SK-N-SH (cell line): ENCODE measurements at regions not wholly inside any gene's neighbourhood (a gene's known extent, or its start where the extent isn't known, plus 50 kb on each side); places are given as distances from the start of the nearest gene placed in this dataset.

Experiments
- CTCF ChIA-PET: fragments of 300-600, 350-600 bp; formaldehyde crosslinking; extraction: SDS; loops from one replicate; lab custom pipeline; 2021; lab: Yijun Ruan, JAX
- POLR2A ChIA-PET: fragments of 350-600 bp; sonication (Branson Sonifier 250); formaldehyde crosslinking; extraction: SDS; loops from one replicate; lab custom pipeline; 2020; ENCODE audit warnings: antibody characterized with exemption, inconsistent platforms; lab: Yijun Ruan, JAX
- DNase-seq: peaks from one replicate; pipeline ENCODE4 v3.0.0; 2012
- H2AFZ ChIP-seq: fragments of 200-600 bp; sonication (generic); 2 replicates; pipeline ENCODE4 v1.8.1; 2016; ENCODE audit warnings: antibody characterized with exemption, mild to moderate bottlenecking, low read depth
- H3F3A ChIP-seq: fragments of 200-600 bp; sonication (generic); replicated peaks from 2 replicates; pipeline ENCODE3; 2016; ENCODE audit warnings: antibody characterized with exemption, mild to moderate bottlenecking; ENCODE audit not compliant: insufficient read depth
- H3K27ac ChIP-seq, 2 experiments: fragments of 200-500 bp in 1 of 2; fragments of 200-600 bp in 1 of 2; sonication (Bioruptor generic) in 1 of 2; sonication (generic), shearing (Covaris generic) in 1 of 2; 2 replicates each; pipeline versions ENCODE4 v1.5.1 to v1.6.1; 2014 to 2016; ENCODE audit warnings: low read depth in 2 of 2, inconsistent platforms in 1 of 2, low read length in 1 of 2, mild to moderate bottlenecking in 1 of 2, mixed read lengths in 1 of 2
- H3K27me3 ChIP-seq: fragments of 200-600 bp; sonication (generic), shearing (Covaris generic); 2 replicates; pipeline ENCODE4 v1.6.1; 2016; ENCODE audit warnings: mixed run types; ENCODE audit not compliant: insufficient read depth
- H3K36me3 ChIP-seq, 2 experiments: fragments of 200-500 bp in 1 of 2; fragments of 200-600 bp in 1 of 2; sonication (Bioruptor generic) in 1 of 2; sonication (generic) in 1 of 2; replicated peaks in 1 of 2; 2 replicates each; pipeline versions ENCODE3 to v1.5.1; 2014 to 2016; ENCODE audit warnings: low read length in 1 of 2, mild to moderate bottlenecking in 1 of 2; ENCODE audit not compliant: insufficient read depth in 2 of 2, control insufficient read depth in 1 of 2
- H3K4me1 ChIP-seq, 2 experiments: fragments of 200-500 bp in 1 of 2; fragments of 200-600 bp in 1 of 2; sonication (Bioruptor generic) in 1 of 2; sonication (generic), shearing (Covaris generic) in 1 of 2; 2 replicates each; pipeline versions ENCODE4 v1.5.1 to v1.6.1; 2014 to 2016; ENCODE audit warnings: low read depth in 1 of 2, low read length in 1 of 2, mixed run types in 1 of 2; ENCODE audit not compliant: insufficient read depth in 2 of 2, control insufficient read depth in 1 of 2
- H3K4me2 ChIP-seq: fragments of 200-600 bp; sonication (generic), shearing (Covaris generic); 2 replicates; pipeline ENCODE4 v1.6.1; 2017; ENCODE audit warnings: mixed run types
- H3K4me3 ChIP-seq, 2 experiments: fragments of 200-500 bp in 1 of 2; fragments of 200-600 bp in 1 of 2; sonication (Bioruptor generic) in 1 of 2; sonication (generic), shearing (Covaris generic) in 1 of 2; 2 replicates each; pipeline versions ENCODE4 v1.5.1 to v1.8.1; 2014 to 2016; ENCODE audit warnings: low read depth in 2 of 2, inconsistent platforms in 1 of 2, low read length in 1 of 2, mild to moderate bottlenecking in 1 of 2, mixed read lengths in 1 of 2, moderate library complexity in 1 of 2
- H3K79me2 ChIP-seq: fragments of 200-600 bp; sonication (generic); 2 replicates; pipeline ENCODE4 v1.8.1; 2017; ENCODE audit warnings: mild to moderate bottlenecking; ENCODE audit not compliant: insufficient read depth
- H3K9ac ChIP-seq: fragments of 200-600 bp; sonication (generic); 2 replicates; pipeline ENCODE4 v1.6.1; 2017; ENCODE audit warnings: mixed run types
- H3K9me2 ChIP-seq: fragments of 200-600 bp; sonication (generic); 2 replicates; pipeline ENCODE4 v1.6.1; 2017; ENCODE audit warnings: mixed run types
- H3K9me3 ChIP-seq: fragments of 200-600 bp; sonication (generic); 2 replicates; pipeline ENCODE4 v1.6.1; 2017; ENCODE audit warnings: mixed run types, mild to moderate bottlenecking, moderate library complexity
- H4K20me1 ChIP-seq: fragments of 200-600 bp; sonication (generic); 2 replicates; pipeline ENCODE4 v1.6.1; 2017; ENCODE audit warnings: mild to moderate bottlenecking, mixed run types; ENCODE audit not compliant: insufficient read depth
- ELF1 ChIP-seq: IDR thresholded peaks from 2 replicates; pipeline ENCODE4 v1.4.0; 2012
- EZH2phosphoT487 ChIP-seq: fragments of 200-600 bp; sonication (generic); IDR thresholded peaks from 2 replicates; pipeline ENCODE4 v1.6.1; 2017; ENCODE audit warnings: low read depth, mixed run types, mild to moderate bottlenecking, antibody characterized with exemption, moderate library complexity, borderline replicate concordance
- FOSL2 ChIP-seq: IDR thresholded peaks from 2 replicates; pipeline ENCODE4 v1.4.0; 2012; ENCODE audit warnings: low read depth, mild to moderate bottlenecking, moderate library complexity, borderline replicate concordance
- FOXJ3 ChIP-seq: sonication (generic); formaldehyde crosslinking; IDR thresholded peaks from 2 replicates; pipeline ENCODE4 v1.5.1; 2020; ENCODE audit warnings: mild to moderate bottlenecking, missing genetic modification reagents
- FOXM1 ChIP-seq: IDR thresholded peaks from 2 replicates; pipeline ENCODE4 v1.4.0; 2012; ENCODE audit warnings: low read depth, mild to moderate bottlenecking
- GABPA ChIP-seq: IDR thresholded peaks from 2 replicates; pipeline ENCODE4 v1.4.0; 2012; ENCODE audit warnings: low read depth, mild to moderate bottlenecking
- GATA2 ChIP-seq: sonication (generic); formaldehyde crosslinking; IDR thresholded peaks from 2 replicates; pipeline ENCODE4 v1.5.0; 2020; ENCODE audit warnings: mild to moderate bottlenecking, missing genetic modification reagents
- NFIC ChIP-seq: IDR thresholded peaks from 2 replicates; pipeline ENCODE4 v1.4.0; 2012; ENCODE audit warnings: borderline replicate concordance
- NRF1 ChIP-seq: IDR thresholded peaks from 2 replicates; pipeline ENCODE4 v1.6.1; 2012; ENCODE audit warnings: low read depth, mild to moderate bottlenecking, low read length
- RXRA ChIP-seq: IDR thresholded peaks from 2 replicates; pipeline ENCODE4 v1.4.0; 2012; ENCODE audit warnings: low read depth, mild to moderate bottlenecking, borderline replicate concordance
- SMC3 ChIP-seq: IDR thresholded peaks from 2 replicates; pipeline ENCODE4 v1.6.1; 2012; ENCODE audit warnings: low read depth, low read length, improper control_type of control experiment
- TAF1 ChIP-seq: IDR thresholded peaks from 2 replicates; pipeline ENCODE4 v1.6.1; 2012; ENCODE audit warnings: low read depth, mild to moderate bottlenecking, low read length, moderate library complexity, borderline replicate concordance
- TCF12 ChIP-seq: IDR thresholded peaks from 2 replicates; pipeline ENCODE4 v1.4.0; 2012
- TEAD4 ChIP-seq: IDR thresholded peaks from 2 replicates; pipeline ENCODE4 v1.4.0; 2012; ENCODE audit warnings: mild to moderate bottlenecking, borderline replicate concordance; ENCODE audit not compliant: insufficient read depth
- YY1 ChIP-seq: IDR thresholded peaks from 2 replicates; pipeline ENCODE4 v1.4.0; 2012; ENCODE audit warnings: low read depth, mild to moderate bottlenecking
- WGBS: methylation state at CpG from one replicate; pipeline ENCODE4 v1.1.6; 2017; ENCODE audit warnings: low lambda C conversion rate; 5-methylcytosine and 5-hydroxymethylcytosine counted together
- TF ChIP-seq, protein P1 (sequence below): IDR thresholded peaks from 2 replicates; pipeline ENCODE4 v1.4.0; 2012; ENCODE audit warnings: low read depth, borderline replicate concordance
- TF ChIP-seq, protein P2 (sequence below): fragments of 200-600 bp; sonication (generic); IDR thresholded peaks from 2 replicates; pipeline ENCODE4 v1.6.1; 2017; ENCODE audit warnings: antibody characterized with exemption, mild to moderate bottlenecking, moderate library complexity
- TF ChIP-seq, protein P3 (sequence below): fragments of 150-350 bp; IDR thresholded peaks from 2 replicates; pipeline ENCODE4 v1.6.1; 2016; ENCODE audit warnings: mild to moderate bottlenecking, low read depth, low read length

- H3F3A ChIP-seq = no peaks in the 10 kb centered on the region
- no peaks in the 10 kb centered on the region for H3K36me3 ChIP-seq
- no peak for TF ChIP-seq NFIC
- TF ChIP-seq RXRA = no peak
- TF ChIP-seq FOSL2 = no peak
- no peak for TF ChIP-seq SMC3
- TF ChIP-seq TEAD4 = no peak
- no peak for TF ChIP-seq ELF1
- TF ChIP-seq, protein P1, sequence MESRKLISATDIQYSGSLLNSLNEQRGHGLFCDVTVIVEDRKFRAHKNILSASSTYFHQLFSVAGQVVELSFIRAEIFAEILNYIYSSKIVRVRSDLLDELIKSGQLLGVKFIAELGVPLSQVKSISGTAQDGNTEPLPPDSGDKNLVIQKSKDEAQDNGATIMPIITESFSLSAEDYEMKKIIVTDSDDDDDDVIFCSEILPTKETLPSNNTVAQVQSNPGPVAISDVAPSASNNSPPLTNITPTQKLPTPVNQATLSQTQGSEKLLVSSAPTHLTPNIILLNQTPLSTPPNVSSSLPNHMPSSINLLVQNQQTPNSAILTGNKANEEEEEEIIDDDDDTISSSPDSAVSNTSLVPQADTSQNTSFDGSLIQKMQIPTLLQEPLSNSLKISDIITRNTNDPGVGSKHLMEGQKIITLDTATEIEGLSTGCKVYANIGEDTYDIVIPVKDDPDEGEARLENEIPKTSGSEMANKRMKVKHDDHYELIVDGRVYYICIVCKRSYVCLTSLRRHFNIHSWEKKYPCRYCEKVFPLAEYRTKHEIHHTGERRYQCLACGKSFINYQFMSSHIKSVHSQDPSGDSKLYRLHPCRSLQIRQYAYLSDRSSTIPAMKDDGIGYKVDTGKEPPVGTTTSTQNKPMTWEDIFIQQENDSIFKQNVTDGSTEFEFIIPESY = no peak
- no peak for TF ChIP-seq NRF1
- TF ChIP-seq GATA2 (CRISPR knock-in tag) = no peak
- TF ChIP-seq, protein P2, sequence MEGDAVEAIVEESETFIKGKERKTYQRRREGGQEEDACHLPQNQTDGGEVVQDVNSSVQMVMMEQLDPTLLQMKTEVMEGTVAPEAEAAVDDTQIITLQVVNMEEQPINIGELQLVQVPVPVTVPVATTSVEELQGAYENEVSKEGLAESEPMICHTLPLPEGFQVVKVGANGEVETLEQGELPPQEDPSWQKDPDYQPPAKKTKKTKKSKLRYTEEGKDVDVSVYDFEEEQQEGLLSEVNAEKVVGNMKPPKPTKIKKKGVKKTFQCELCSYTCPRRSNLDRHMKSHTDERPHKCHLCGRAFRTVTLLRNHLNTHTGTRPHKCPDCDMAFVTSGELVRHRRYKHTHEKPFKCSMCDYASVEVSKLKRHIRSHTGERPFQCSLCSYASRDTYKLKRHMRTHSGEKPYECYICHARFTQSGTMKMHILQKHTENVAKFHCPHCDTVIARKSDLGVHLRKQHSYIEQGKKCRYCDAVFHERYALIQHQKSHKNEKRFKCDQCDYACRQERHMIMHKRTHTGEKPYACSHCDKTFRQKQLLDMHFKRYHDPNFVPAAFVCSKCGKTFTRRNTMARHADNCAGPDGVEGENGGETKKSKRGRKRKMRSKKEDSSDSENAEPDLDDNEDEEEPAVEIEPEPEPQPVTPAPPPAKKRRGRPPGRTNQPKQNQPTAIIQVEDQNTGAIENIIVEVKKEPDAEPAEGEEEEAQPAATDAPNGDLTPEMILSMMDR = no peak
- no peak for TF ChIP-seq YY1
- TF ChIP-seq, protein P3, sequence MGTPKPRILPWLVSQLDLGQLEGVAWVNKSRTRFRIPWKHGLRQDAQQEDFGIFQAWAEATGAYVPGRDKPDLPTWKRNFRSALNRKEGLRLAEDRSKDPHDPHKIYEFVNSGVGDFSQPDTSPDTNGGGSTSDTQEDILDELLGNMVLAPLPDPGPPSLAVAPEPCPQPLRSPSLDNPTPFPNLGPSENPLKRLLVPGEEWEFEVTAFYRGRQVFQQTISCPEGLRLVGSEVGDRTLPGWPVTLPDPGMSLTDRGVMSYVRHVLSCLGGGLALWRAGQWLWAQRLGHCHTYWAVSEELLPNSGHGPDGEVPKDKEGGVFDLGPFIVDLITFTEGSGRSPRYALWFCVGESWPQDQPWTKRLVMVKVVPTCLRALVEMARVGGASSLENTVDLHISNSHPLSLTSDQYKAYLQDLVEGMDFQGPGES = no peak
- TF ChIP-seq GABPA = no peak
- no peak for TF ChIP-seq TAF1
- TF ChIP-seq EZH2phosphoT487 = no peak
- no peak for TF ChIP-seq FOXM1
- no peak for TF ChIP-seq TCF12
- TF ChIP-seq FOXJ3 (CRISPR knock-in tag) = no peak
- TF ChIP-seq, all 33 proteins: peak for 0
- POLR2A ChIA-PET = no interaction called here
- Histone ChIP-seq H3K4me2 (no peak overlapping the region), H4K20me1 (no peaks in the 10 kb centered on the region), H3K4me1 (no peaks in the 10 kb centered on the region), H3K27ac (no peak overlapping the region), H3K27me3 (no peaks in the 10 kb centered on the region), H2AFZ (no peak overlapping the region), H3K4me3 (no peak overlapping the region), H3K79me2 (no peaks in the 10 kb centered on the region), H3K9me3 (peaks cover 3% of the 10 kb centered on the region; the same call in 1 of the 2 replicates), H3K9me2 (no peaks in the 10 kb centered on the region), H3K9ac (no peak overlapping the region)
- CTCF ChIA-PET = no interaction called here
- WGBS = 61% methylated on average over 12 of the region's 12 CpGs
- DNase-seq = no peak
Observed at GRCh38 chr10:9877978-9878377, 1139.7 kb upstream of the CELF2 start.
